Fibroblast of lung (primary cell): ENCODE measurements at regions not wholly inside any gene's neighbourhood (a gene's known extent, or its start where the extent isn't known, plus 50 kb on each side); places are given as distances from the start of the nearest gene placed in this dataset.

Experiments
- EZH2 ChIP-seq: IDR thresholded peaks from 2 replicates; pipeline ENCODE4 v1.5.1; 2012; ENCODE audit warnings: low read length, control low read depth, mild to moderate bottlenecking; ENCODE audit errors: missing control alignments
- TF ChIP-seq, protein P1 (sequence below), 2 donors: IDR thresholded peaks in 1 of 2; conservative IDR thresholded peaks in 1 of 2; 1 replicate in 1 of 2; 2 replicates in 1 of 2; pipeline ENCODE4 v1.5.1; 2011 to 2012; ENCODE audit warnings: low read length in 2 of 2, control low read depth in 1 of 2, inconsistent platforms in 1 of 2, low read depth in 1 of 2, mild to moderate bottlenecking in 1 of 2

DNA sequence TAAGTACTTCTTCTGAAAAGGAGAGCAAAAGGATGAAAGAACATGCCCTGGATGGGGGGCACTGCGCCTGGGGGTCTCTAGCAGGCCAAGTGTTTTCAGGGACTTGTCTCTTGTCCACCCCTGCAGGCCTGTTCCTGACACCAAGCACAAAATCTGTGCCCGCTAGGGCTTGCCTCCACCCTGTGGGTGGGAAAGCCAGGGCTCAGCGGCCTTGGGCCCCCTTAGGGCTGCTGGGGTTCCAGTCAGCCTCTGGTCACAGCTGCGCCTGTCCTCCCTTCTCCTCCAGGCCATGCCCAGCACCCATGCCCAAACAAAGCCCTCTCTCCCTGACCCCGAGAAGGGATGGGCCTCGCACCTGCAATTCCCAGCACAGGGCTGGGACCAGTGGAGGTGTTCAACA lies 71.1 kb upstream of the TRPM1 start:
- TF ChIP-seq, protein P1, sequence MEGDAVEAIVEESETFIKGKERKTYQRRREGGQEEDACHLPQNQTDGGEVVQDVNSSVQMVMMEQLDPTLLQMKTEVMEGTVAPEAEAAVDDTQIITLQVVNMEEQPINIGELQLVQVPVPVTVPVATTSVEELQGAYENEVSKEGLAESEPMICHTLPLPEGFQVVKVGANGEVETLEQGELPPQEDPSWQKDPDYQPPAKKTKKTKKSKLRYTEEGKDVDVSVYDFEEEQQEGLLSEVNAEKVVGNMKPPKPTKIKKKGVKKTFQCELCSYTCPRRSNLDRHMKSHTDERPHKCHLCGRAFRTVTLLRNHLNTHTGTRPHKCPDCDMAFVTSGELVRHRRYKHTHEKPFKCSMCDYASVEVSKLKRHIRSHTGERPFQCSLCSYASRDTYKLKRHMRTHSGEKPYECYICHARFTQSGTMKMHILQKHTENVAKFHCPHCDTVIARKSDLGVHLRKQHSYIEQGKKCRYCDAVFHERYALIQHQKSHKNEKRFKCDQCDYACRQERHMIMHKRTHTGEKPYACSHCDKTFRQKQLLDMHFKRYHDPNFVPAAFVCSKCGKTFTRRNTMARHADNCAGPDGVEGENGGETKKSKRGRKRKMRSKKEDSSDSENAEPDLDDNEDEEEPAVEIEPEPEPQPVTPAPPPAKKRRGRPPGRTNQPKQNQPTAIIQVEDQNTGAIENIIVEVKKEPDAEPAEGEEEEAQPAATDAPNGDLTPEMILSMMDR (conservative IDR thresholded peaks at IDR 0.05 in 1 of 2, IDR thresholded peaks at IDR 0.05 in 1 of 2; ENCODE audit: low read depth in 1 of 2, low read length in 2 of 2) = no peak
- TF ChIP-seq EZH2 = no peak
